GM21528 (cell line): ENCODE measurements at regions not wholly inside any gene's neighbourhood (a gene's known extent, or its start where the extent isn't known, plus 50 kb on each side); places are given as distances from the start of the nearest gene placed in this dataset.
A peak's percentile ranks its signal among the peaks of the same experiment; 100 is the strongest.

ENCODE experiments used
- ATAC-seq: cut with Tn5 transposase; IDR thresholded peaks from one replicate; pipeline ENCODE4 v1.9.1; 2021; ENCODE audit warnings: mild to moderate bottlenecking, moderate library complexity; ENCODE audit not compliant: unreplicated experiment, low FRiP score

- no peak for ATAC-seq
Observed at GRCh38 chr12:14272956-14273912, 92.2 kb upstream of the ATF7IP start.

GRCh38 chr12:14273913-14274311 lies 91.6 kb upstream of the ATF7IP start:
- no peak for ATAC-seq

- ATAC-seq = no peak
Observed at GRCh38 chr12:14275111-14275510, 90.4 kb upstream of the ATF7IP start.

GRCh38 chr12:14275886-14276285 lies 89.6 kb upstream of the ATF7IP start:
- ATAC-seq = no peak

- no peak for ATAC-seq
Observed at GRCh38 chr12:14278294-14278953, 87.1 kb upstream of the ATF7IP start.

GRCh38 chr12:14279845-14280244 lies 85.6 kb upstream of the ATF7IP start:
- ATAC-seq = no peak

GRCh38 chr12:14280921-14281320 lies 84.6 kb upstream of the ATF7IP start:
- ATAC-seq = no peak

GRCh38 chr12:14281539-14281938 lies 83.9 kb upstream of the ATF7IP start:
- ATAC-seq = no peak

GRCh38 chr12:14283489-14284144 lies 81.9 kb upstream of the ATF7IP start:
- ATAC-seq = peak; percentile 35

GRCh38 chr12:14284184-14284722 lies 81.2 kb upstream of the ATF7IP start:
- peak; percentile 85 for ATAC-seq

- ATAC-seq = no peak
Observed at GRCh38 chr12:14289601-14290000, 75.9 kb upstream of the ATF7IP start.

- no peak for ATAC-seq
Observed at GRCh38 chr12:14290951-14291350, 74.5 kb upstream of the ATF7IP start.

- no peak for ATAC-seq
Observed at GRCh38 chr12:14303661-14304155, 61.8 kb upstream of the ATF7IP start.

- ATAC-seq = no peak
Observed at GRCh38 chr12:14307004-14307403, 58.5 kb upstream of the ATF7IP start.

- no peak for ATAC-seq
Observed at GRCh38 chr12:14308516-14308915, 57.0 kb upstream of the ATF7IP start.

GRCh38 chr12:14310866-14311265 lies 54.6 kb upstream of the ATF7IP start:
- ATAC-seq = no peak

GRCh38 chr12:14313379-14314138 lies 51.9 kb upstream of the ATF7IP start:
- ATAC-seq = no peak

GRCh38 chr12:14314801-14315200 lies 50.7 kb upstream of the ATF7IP start:
- ATAC-seq = no peak

- no peak for ATAC-seq
Observed at GRCh38 chr12:14315501-14315900, 50.0 kb upstream of the ATF7IP start.
